ENCODE measurements at regions not wholly inside any gene's neighbourhood (a gene's known extent, or its start where the extent isn't known, plus 50 kb on each side); places are given as distances from the start of the nearest gene placed in this dataset.

- TF ChIP-seq EZH2phosphoT487 (IDR thresholded peaks at IDR 0.05; ENCODE audit: unreplicated experiment) (no peak), CTCF (conservative IDR thresholded peaks at IDR 0.05; ENCODE audit: low read depth in 2 of 2) (no peak), POLR2AphosphoS5 (IDR thresholded peaks at IDR 0.05; ENCODE audit: low read depth) (no peak), REST (IDR thresholded peaks at IDR 0.05; ENCODE audit: unreplicated experiment) (no peak), EZH2 (IDR thresholded peaks at IDR 0.05; ENCODE audit: low read depth, unreplicated experiment) (no peak)
Measured at GRCh38 chr17:59464246-59464645, 101.2 kb upstream of the DHX40 start.
